H1 (cell line): ENCODE measurements at regions not wholly inside any gene's neighbourhood (a gene's known extent, or its start where the extent isn't known, plus 50 kb on each side); places are given as distances from the start of the nearest gene placed in this dataset.

ENCODE experiments used
- CTCF ChIA-PET: fragments of 300-600 bp; sonication (Branson Sonifier 250); formaldehyde crosslinking; loops from one replicate; lab custom pipeline; 2021; ENCODE audit not compliant: partially characterized antibody; lab: Charles Lee
- POLR2A ChIA-PET: fragments of 300-600 bp; sonication (Branson Sonifier 250); formaldehyde crosslinking; loops from one replicate; lab custom pipeline; 2021; ENCODE audit warnings: inconsistent platforms; ENCODE audit not compliant: partially characterized antibody; lab: Charles Lee
- DNase-seq, 2 experiments: peaks; one replicate each; pipeline versions ENCODE4 v3.0.0 to v3.0.0-alpha.2; 2010 to 2022; ENCODE audit warnings: low spot score in 2 of 2, low read depth in 1 of 2, mixed read lengths in 1 of 2
- FAIRE-seq: peaks from 2 replicates; lab custom pipeline; 2011; peaks lifted over from hg19 to GRCh38; lab: Jason Lieb, UNC
- H2AFZ ChIP-seq: 2 replicates; pipeline ENCODE4 v1.8.1; 2012; ENCODE audit warnings: low read length, inconsistent platforms
- H2AK5ac ChIP-seq: 2 replicates; pipeline ENCODE4 v1.6.1; 2013; ENCODE audit warnings: low read depth, low read length
- H2BK120ac ChIP-seq: replicated peaks from 2 replicates; pipeline ENCODE3; 2013; ENCODE audit warnings: low read depth, low read length, inconsistent platforms
- H2BK12ac ChIP-seq: 2 replicates; pipeline ENCODE4 v1.6.1; 2013; ENCODE audit warnings: low read depth, low read length
- H2BK15ac ChIP-seq: 2 replicates; pipeline ENCODE4 v1.6.1; 2013; ENCODE audit warnings: low read length
- H2BK20ac ChIP-seq: 2 replicates; pipeline ENCODE4 v1.6.1; 2013; ENCODE audit warnings: low read length
- H2BK5ac ChIP-seq: 2 replicates; pipeline ENCODE4 v1.6.1; 2013; ENCODE audit warnings: low read depth, low read length
- H3K14ac ChIP-seq: 2 replicates; pipeline ENCODE4 v1.6.1; 2013; ENCODE audit warnings: inconsistent platforms; ENCODE audit not compliant: insufficient read length
- H3K18ac ChIP-seq: 2 replicates; pipeline ENCODE4 v1.6.1; 2013; ENCODE audit warnings: low read length; ENCODE audit errors: extremely low read depth
- H3K23ac ChIP-seq: 2 replicates; pipeline ENCODE4 v1.6.1; 2013; ENCODE audit warnings: inconsistent platforms; ENCODE audit not compliant: insufficient read length
- H3K23me2 ChIP-seq: 2 replicates; pipeline ENCODE4 v1.6.1; 2013; ENCODE audit warnings: low read depth, low read length
- H3K27ac ChIP-seq: 2 replicates; pipeline ENCODE4 v1.6.1; 2011; ENCODE audit warnings: low read depth, low read length, inconsistent platforms
- H3K27me3 ChIP-seq, 4 experiments: replicated peaks in 1 of 4; 1 replicate in 1 of 4; 2 replicates in 3 of 4; pipeline versions ENCODE4 v1.6.1 to v1.8.1; 2011 to 2013; ENCODE audit warnings: low read length in 3 of 4, mild to moderate bottlenecking in 3 of 4, inconsistent platforms in 2 of 4, mixed read lengths in 2 of 4, moderate library complexity in 1 of 4; ENCODE audit not compliant: control insufficient read depth in 3 of 4, insufficient read depth in 3 of 4; ENCODE audit errors: extremely low read depth in 1 of 4
- H3K36me3 ChIP-seq, 4 experiments: 2 replicates each; pipeline versions ENCODE4 v1.6.1 to v1.8.1; 2011 to 2013; ENCODE audit warnings: mild to moderate bottlenecking in 4 of 4, low read length in 3 of 4, moderate library complexity in 2 of 4, control low read depth in 1 of 4, inconsistent platforms in 1 of 4; ENCODE audit not compliant: insufficient read depth in 4 of 4, control insufficient read depth in 2 of 4
- H3K4ac ChIP-seq: replicated peaks from 2 replicates; pipeline ENCODE3; 2013; ENCODE audit warnings: low read length, low read depth, mixed read lengths, inconsistent platforms; ENCODE audit not compliant: insufficient read length
- H3K4me1 ChIP-seq, 4 experiments: replicated peaks in 1 of 4; 1 replicate in 1 of 4; 2 replicates in 3 of 4; pipeline versions ENCODE4 v1.6.1 to v1.8.1; 2011 to 2013; ENCODE audit warnings: low read length in 3 of 4, inconsistent platforms in 2 of 4, mixed read lengths in 1 of 4; ENCODE audit not compliant: insufficient read depth in 4 of 4, control insufficient read depth in 3 of 4
- H3K4me2 ChIP-seq, 2 experiments: 2 replicates each; pipeline versions ENCODE4 v1.6.1 to v1.8.1; 2011 to 2013; ENCODE audit warnings: low read depth in 2 of 2, low read length in 2 of 2, control low read depth in 1 of 2, inconsistent platforms in 1 of 2, mild to moderate bottlenecking in 1 of 2; ENCODE audit not compliant: insufficient read depth in 1 of 2
- H3K4me3 ChIP-seq, 4 experiments: fragments of 200-600, 300-600 bp in 1 of 4; sonication (generic), shearing (Covaris generic), sonication (Bioruptor Twin) in 1 of 4; 2 replicates each; pipeline versions ENCODE4 v1.5.1 to v1.8.1; 2011 to 2016; ENCODE audit warnings: low read length in 4 of 4, low read depth in 3 of 4, control low read depth in 2 of 4, inconsistent platforms in 2 of 4, mild to moderate bottlenecking in 2 of 4, mixed read lengths in 1 of 4, moderate library complexity in 1 of 4; ENCODE audit not compliant: insufficient read depth in 2 of 4; ENCODE audit errors: extremely low read depth in 1 of 4
- H3K56ac ChIP-seq: replicated peaks from 2 replicates; pipeline ENCODE3; 2013; ENCODE audit warnings: low read depth, mild to moderate bottlenecking, mixed read lengths, low read length, inconsistent platforms; ENCODE audit not compliant: insufficient read length
- H3K79me1 ChIP-seq: 2 replicates; pipeline ENCODE4 v1.6.1; 2013; ENCODE audit warnings: low read depth, low read length, control low read depth
- H3K79me2 ChIP-seq, 2 experiments: 2 replicates each; pipeline versions ENCODE4 v1.6.1 to v1.8.1; 2012 to 2013; ENCODE audit warnings: low read length in 2 of 2, mild to moderate bottlenecking in 2 of 2, inconsistent platforms in 1 of 2; ENCODE audit not compliant: insufficient read depth in 2 of 2, control insufficient read depth in 1 of 2
- H3K9ac ChIP-seq, 4 experiments: replicated peaks in 1 of 4; 1 replicate in 1 of 4; 2 replicates in 3 of 4; pipeline versions ENCODE4 v1.6.1 to v1.8.1; 2011 to 2013; ENCODE audit warnings: low read depth in 3 of 4, low read length in 3 of 4, control low read depth in 2 of 4, mild to moderate bottlenecking in 2 of 4, moderate library complexity in 2 of 4, inconsistent platforms in 1 of 4; ENCODE audit errors: extremely low read depth in 1 of 4
- H3K9me3 ChIP-seq, 2 experiments: 2 replicates each; pipeline versions ENCODE4 v1.6.1 to v1.8.1; 2012 to 2013; ENCODE audit warnings: mild to moderate bottlenecking in 2 of 2, moderate library complexity in 2 of 2, control low read depth in 1 of 2, inconsistent platforms in 1 of 2, low read depth in 1 of 2, low read length in 1 of 2, mixed read lengths in 1 of 2; ENCODE audit not compliant: insufficient read depth in 2 of 2
- H4K20me1 ChIP-seq, 2 experiments: replicated peaks in 1 of 2; 2 replicates each; pipeline versions ENCODE3 to v1.8.1; 2011 to 2013; ENCODE audit warnings: inconsistent platforms in 2 of 2, low read length in 2 of 2, mild to moderate bottlenecking in 1 of 2; ENCODE audit not compliant: insufficient read depth in 2 of 2, control insufficient read depth in 1 of 2
- H4K5ac ChIP-seq: 2 replicates; pipeline ENCODE4 v1.6.1; 2013; ENCODE audit warnings: low read length, low read depth, mixed read lengths, inconsistent platforms; ENCODE audit not compliant: insufficient read length
- H4K8ac ChIP-seq: 2 replicates; pipeline ENCODE4 v1.8.0; 2013; ENCODE audit warnings: mild to moderate bottlenecking, moderate library complexity, low read length, inconsistent platforms; ENCODE audit not compliant: insufficient read depth; ENCODE audit errors: extremely low read depth
- H4K91ac ChIP-seq: replicated peaks from 2 replicates; pipeline ENCODE3; 2013; ENCODE audit warnings: low read length, mixed read lengths, inconsistent platforms; ENCODE audit not compliant: insufficient read length
- CREB1 ChIP-seq: IDR thresholded peaks from 2 replicates; pipeline ENCODE4 v1.6.1; 2012; ENCODE audit warnings: inconsistent platforms
- SRF ChIP-seq: IDR thresholded peaks from 2 replicates; pipeline ENCODE4 v1.6.1; 2011; ENCODE audit warnings: mild to moderate bottlenecking, low read depth, low read length, moderate library complexity
- WGBS, 2 experiments: shearing (Covaris generic) in 1 of 2; methylation state at CpG; one replicate each; pipeline versions ENCODE4 v1.1.6 to v1.1.7; 2013 to 2015; ENCODE audit warnings: low lambda C conversion rate in 2 of 2, mixed read lengths in 2 of 2, inconsistent platforms in 1 of 2, low coverage in 1 of 2, missing lambda C conversion rate in 1 of 2; ENCODE audit not compliant: insufficient replicate concordance in 2 of 2, insufficient coverage in 1 of 2, insufficient read length in 1 of 2; ENCODE audit errors: extremely low coverage in 1 of 2, missing lambda C conversion rate in 1 of 2; 5-methylcytosine and 5-hydroxymethylcytosine counted together

DNA sequence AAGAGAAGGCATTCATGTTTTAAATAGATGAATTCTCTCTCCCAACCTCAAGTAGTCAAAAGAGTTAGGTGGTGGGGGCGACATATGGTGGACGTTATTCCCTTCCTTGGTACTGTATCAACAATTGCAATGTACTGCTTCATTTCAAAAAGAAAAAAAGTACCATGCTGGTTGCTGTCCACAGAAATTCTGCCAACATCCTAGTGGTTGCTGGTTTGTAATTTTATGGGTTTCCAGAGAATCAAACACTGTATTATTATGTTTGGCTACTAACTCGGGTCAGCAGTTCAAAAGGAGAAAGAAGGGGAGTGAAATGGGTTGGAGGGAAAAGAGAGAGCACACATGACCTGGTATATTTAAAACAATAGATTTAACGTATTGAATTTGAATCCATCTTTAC is 61.1 kb upstream of the KCNJ16 start:
- no peak overlapping the region for H4K91ac ChIP-seq
- no peak for DNase-seq
- FAIRE-seq, result no peak
- no peak overlapping the region for H2AFZ ChIP-seq
- no peak overlapping the region for H3K27ac ChIP-seq
- no peak overlapping the region for H3K4me3 ChIP-seq
- H3K18ac ChIP-seq, result no peak overlapping the region
- H4K8ac ChIP-seq, result no peak overlapping the region
- H4K20me1 ChIP-seq, result no peaks in the 10 kb centered on the region
- no peak overlapping the region for H3K23ac ChIP-seq
- H4K5ac ChIP-seq, result no peak overlapping the region
- H3K56ac ChIP-seq, result no peak overlapping the region
- H3K14ac ChIP-seq, result no peak overlapping the region
- ChIA-PET POLR2A (no interaction called here), CTCF (no interaction called here)
- no peaks in the 10 kb centered on the region for H3K79me1 ChIP-seq
- H3K27me3 ChIP-seq, result no peaks in the 10 kb centered on the region
- H2BK5ac ChIP-seq, result no peak overlapping the region
- no peak overlapping the region for H3K9ac ChIP-seq
- H2BK120ac ChIP-seq, result no peak overlapping the region
- WGBS, 2 experiments, result 90% methylated on average over 4 of the region's 4 CpGs; no CpG with 5 or more reads in 1 of the 2 experiments
- no peak overlapping the region for H3K4me2 ChIP-seq
- H3K4me1 ChIP-seq, result no peaks in the 10 kb centered on the region
- H3K36me3 ChIP-seq, result no peaks in the 10 kb centered on the region
- H2BK15ac ChIP-seq, result no peak overlapping the region
- H3K9me3 ChIP-seq, result no peaks in the 10 kb centered on the region
- no peak overlapping the region for H2AK5ac ChIP-seq
- no peak overlapping the region for H2BK12ac ChIP-seq
- no peaks in the 10 kb centered on the region for H3K79me2 ChIP-seq
- no peaks in the 10 kb centered on the region for H3K23me2 ChIP-seq
- H2BK20ac ChIP-seq, result no peak overlapping the region
- no peak overlapping the region for H3K4ac ChIP-seq
- TF ChIP-seq SRF, result no peak
- no peak for TF ChIP-seq CREB1
